PC-3 (cell line): ENCODE measurements at regions not wholly inside any gene's neighbourhood (a gene's known extent, or its start where the extent isn't known, plus 50 kb on each side); places are given as distances from the start of the nearest gene placed in this dataset.

Experiments
- ATAC-seq: fragments of 200-7000 bp; cut with Tn5 transposase; 2 replicates; pipeline ENCODE4 v1.9.1; 2020; ENCODE audit warnings: mild to moderate bottlenecking, moderate library complexity
- BruUV-seq: library from RNA; stranded (reverse); fragments of 400-500 nt; replicated peaks from 2 replicates; lab custom pipeline; 2021; lab: Mats Ljungman, UMichigan
- CTCF ChIA-PET: fragments of 300-600 bp; sonication (Branson Sonifier 250); formaldehyde crosslinking; loops from one replicate; lab custom pipeline; 2022; ENCODE audit warnings: antibody characterized with exemption; lab: Charles Lee
- POLR2A ChIA-PET: fragments of 300-600 bp; sonication (Branson Sonifier 250); formaldehyde crosslinking; loops from one replicate; lab custom pipeline; 2022; ENCODE audit warnings: antibody characterized with exemption; ENCODE audit not compliant: unreplicated experiment; lab: Charles Lee
- DNase-seq: peaks from one replicate; pipeline ENCODE4 v3.0.0-alpha.2; 2015
- H2AFZ ChIP-seq: fragments of 300-600 bp; sonication (generic); 2 replicates; pipeline ENCODE4 v1.6.0; 2016; ENCODE audit warnings: antibody characterized with exemption, low read length
- H3F3A ChIP-seq: fragments of 300-600 bp; sonication (generic); one replicate; pipeline ENCODE4 v1.6.0; 2017; ENCODE audit warnings: antibody characterized with exemption, low read length, control low read depth, mild to moderate bottlenecking; ENCODE audit not compliant: unreplicated experiment
- H3K27ac ChIP-seq: fragments of 300-600 bp; sonication (generic); 2 replicates; pipeline ENCODE4 v1.5.1; 2016; ENCODE audit warnings: mild to moderate bottlenecking, low read length
- H3K27me3 ChIP-seq: fragments of 300-600 bp; sonication (generic); 2 replicates; pipeline ENCODE4 v1.6.1; 2016; ENCODE audit warnings: low read length, mixed read lengths
- H3K36me3 ChIP-seq: fragments of 300-600 bp; sonication (generic); 2 replicates; pipeline ENCODE4 v1.6.1; 2016; ENCODE audit warnings: low read depth, mixed run types, low read length, mixed read lengths
- H3K4me1 ChIP-seq: fragments of 300-600 bp; sonication (generic); 2 replicates; pipeline ENCODE4 v1.5.1; 2016; ENCODE audit warnings: low read length; ENCODE audit not compliant: insufficient read depth
- H3K4me2 ChIP-seq: fragments of 300-600 bp; sonication (generic); 2 replicates; pipeline ENCODE4 v1.6.0; 2016; ENCODE audit warnings: low read length
- H3K4me3 ChIP-seq: fragments of 300-600 bp; sonication (generic); 2 replicates; pipeline ENCODE4 v1.5.1; 2016; ENCODE audit warnings: mild to moderate bottlenecking, low read length, mixed read lengths
- H3K79me2 ChIP-seq: fragments of 300-600 bp; sonication (generic); 2 replicates; pipeline ENCODE4 v1.6.1; 2017; ENCODE audit warnings: low read length, mixed read lengths
- H3K9ac ChIP-seq: fragments of 300-600 bp; sonication (generic); 2 replicates; pipeline ENCODE4 v1.6.0; 2016; ENCODE audit warnings: mild to moderate bottlenecking, low read length
- H3K9me2 ChIP-seq: fragments of 300-600 bp; sonication (generic); replicated peaks from 2 replicates; pipeline ENCODE4 v1.6.1; 2016; ENCODE audit warnings: mixed run types, low read length, mixed read lengths
- H3K9me3 ChIP-seq: fragments of 300-600 bp; sonication (generic); 2 replicates; pipeline ENCODE4 v1.6.1; 2016; ENCODE audit warnings: low read length, mixed read lengths
- H4K20me1 ChIP-seq: fragments of 300-600 bp; sonication (generic); 2 replicates; pipeline ENCODE4 v1.6.1; 2016; ENCODE audit warnings: low read length, mixed read lengths
- CTCF ChIP-seq: fragments of 300-600 bp; sonication (generic); conservative IDR thresholded peaks from 2 replicates; pipeline ENCODE4 v1.5.1; 2017; ENCODE audit warnings: antibody characterized with exemption, low read depth, mild to moderate bottlenecking, low read length
- EZH2 ChIP-seq: fragments of 300-600 bp; sonication (generic); IDR thresholded peaks from one replicate; pipeline ENCODE4 v1.6.1; 2017; ENCODE audit warnings: antibody characterized with exemption, mild to moderate bottlenecking, low read length; ENCODE audit not compliant: unreplicated experiment
- EZH2phosphoT487 ChIP-seq: fragments of 300-600 bp; sonication (generic); IDR thresholded peaks from 2 replicates; pipeline ENCODE4 v1.6.1; 2018; ENCODE audit warnings: mild to moderate bottlenecking, antibody characterized with exemption, low read length, borderline replicate concordance
- intact Hi-C: fragments of 100-400 bp; cut with micrococcal nuclease; formaldehyde crosslinking; loops from 2 replicates; pipeline ENCODE4 v1.9.0; 2023

GRCh38 chr6:166870602-166871208, 85.6 kb downstream of the RNASET2 start:
- intact Hi-C loops: no loop called here
- H3K9me2 ChIP-seq: no peaks in the 10 kb centered on the region
- no peak overlapping the region for H3K4me2 ChIP-seq
- no peaks in the 10 kb centered on the region for H4K20me1 ChIP-seq
- H3K4me1 ChIP-seq: no peaks in the 10 kb centered on the region
- no peaks in the 10 kb centered on the region for H3K27me3 ChIP-seq
- no peak overlapping the region for H3K9ac ChIP-seq
- CTCF ChIA-PET: no interaction called here
- no peaks in the 10 kb centered on the region for H3K36me3 ChIP-seq
- BruUV-seq: no TSS peak
- no peaks in the 10 kb centered on the region for H3K79me2 ChIP-seq
- no peaks in the 10 kb centered on the region for H3K9me3 ChIP-seq
- no peak for TF ChIP-seq CTCF
- H3F3A ChIP-seq: no peaks in the 10 kb centered on the region
- H3K27ac ChIP-seq: no peak overlapping the region
- POLR2A ChIA-PET: no interaction called here
- DNase-seq (no peak), ATAC-seq (no peak)
- no peak overlapping the region for H2AFZ ChIP-seq
- H3K4me3 ChIP-seq: no peak overlapping the region

GRCh38 chr6:166866839-166867637, 89.3 kb downstream of the RNASET2 start:
- DNase-seq (no peak), ATAC-seq (no peak)
- ChIA-PET POLR2A (no interaction called here), CTCF (interaction anchor here (0.6 kb wide), 1 partner anchor 74 kb away, joined by 3 read pairs; no protein-coding TSS in a partner anchor)
- H3K4me1 ChIP-seq: no peaks in the 10 kb centered on the region
- H3K79me2 ChIP-seq: no peaks in the 10 kb centered on the region
- no peaks in the 10 kb centered on the region for H3K36me3 ChIP-seq
- H3K4me2 ChIP-seq: no peak overlapping the region
- BruUV-seq: no TSS peak
- peaks cover 12% of the 10 kb centered on the region for H3K27me3 ChIP-seq
- no peak overlapping the region for H3K9ac ChIP-seq
- no peaks in the 10 kb centered on the region for H4K20me1 ChIP-seq
- H3K4me3 ChIP-seq: no peak overlapping the region
- no peak for TF ChIP-seq CTCF
- TF ChIP-seq EZH2: no peak
- TF ChIP-seq EZH2phosphoT487: no peak
- no peaks in the 10 kb centered on the region for H3K9me3 ChIP-seq
- no peak overlapping the region for H3K27ac ChIP-seq
- H2AFZ ChIP-seq: no peak overlapping the region
- H3K9me2 ChIP-seq: no peaks in the 10 kb centered on the region
- intact Hi-C loops: no loop called here
- H3F3A ChIP-seq: no peaks in the 10 kb centered on the region

DNA sequence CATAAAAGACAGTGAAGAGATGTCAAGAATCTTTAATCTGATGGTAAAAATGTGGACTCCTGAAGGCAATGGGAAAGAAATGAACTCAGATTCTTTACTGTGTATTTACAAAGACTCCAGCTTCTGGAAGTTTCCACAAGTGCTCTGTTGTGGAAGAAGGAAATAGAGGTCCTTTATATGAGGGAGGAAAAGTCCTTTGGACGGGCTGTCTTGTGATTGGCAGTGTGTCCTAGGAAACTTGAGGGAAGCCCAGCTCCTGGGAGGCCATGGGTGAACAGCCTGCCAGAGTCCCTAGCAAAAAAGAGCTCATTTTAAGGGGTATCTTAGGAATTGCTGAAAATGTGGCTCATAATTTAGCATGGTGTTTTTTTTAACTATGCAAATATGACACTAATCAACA, 92.0 kb downstream of the RNASET2 start:
- ChIA-PET POLR2A (interaction anchor here (0.6 kb wide), 2 partner anchors 14 to 16 kb away, joined by 3 to 7 read pairs; no protein-coding TSS in a partner anchor), CTCF (no interaction called here)
- no peak for ATAC-seq
- BruUV-seq: no TSS peak
- peaks cover 39% of the 10 kb centered on the region for H3K27me3 ChIP-seq
- H3K9me2 ChIP-seq: no peaks in the 10 kb centered on the region
- H4K20me1 ChIP-seq: no peaks in the 10 kb centered on the region
- H3K4me1 ChIP-seq: no peaks in the 10 kb centered on the region
- no peak overlapping the region for H3K4me3 ChIP-seq
- H3K27ac ChIP-seq: no peak overlapping the region
- no peak for DNase-seq
- H2AFZ ChIP-seq: no peak overlapping the region
- no peaks in the 10 kb centered on the region for H3F3A ChIP-seq
- no peaks in the 10 kb centered on the region for H3K9me3 ChIP-seq
- intact Hi-C loops: no loop called here
- TF ChIP-seq CTCF (no peak), EZH2phosphoT487 (no peak), EZH2 (no peak)
- H3K9ac ChIP-seq: no peak overlapping the region
- H3K79me2 ChIP-seq: no peaks in the 10 kb centered on the region
- no peak overlapping the region for H3K4me2 ChIP-seq
- H3K36me3 ChIP-seq: no peaks in the 10 kb centered on the region
